ENCODE measurements at regions not wholly inside any gene's neighbourhood (a gene's known extent, or its start where the extent isn't known, plus 50 kb on each side); places are given as distances from the start of the nearest gene placed in this dataset.

GRCh38 chr12:75932241-75932640 lies 99.3 kb downstream of the PHLDA1 start:
- TF ChIP-seq ZNF658 (tag by site-specific recombination; IDR thresholded peaks at IDR 0.05) (no peak), YY1 (tag by site-specific recombination; IDR thresholded peaks at IDR 0.05) (no peak), CTCF (tag by site-specific recombination; IDR thresholded peaks at IDR 0.05) (no peak), ZNF549 (tag by site-specific recombination; IDR thresholded peaks at IDR 0.05) (no peak), ZBTB1 (tag by site-specific recombination; IDR thresholded peaks at IDR 0.05) (no peak), ZNF664 (tag by site-specific recombination; IDR thresholded peaks at IDR 0.05) (no peak), KLF9 (tag by site-specific recombination; IDR thresholded peaks at IDR 0.05; ENCODE audit: low read depth) (no peak), SALL2 (tag by site-specific recombination; IDR thresholded peaks at IDR 0.05; ENCODE audit: borderline replicate concordance) (no peak), GLIS2 (tag by site-specific recombination; IDR thresholded peaks at IDR 0.05) (no peak)
